Mucosa of rectum (tissue), 2 donors: ENCODE measurements at regions not wholly inside any gene's neighbourhood (a gene's known extent, or its start where the extent isn't known, plus 50 kb on each side); places are given as distances from the start of the nearest gene placed in this dataset.
"Not testable (repeated sequence)": the region's sequence is repeated elsewhere in the genome, so short reads cannot be mapped to it uniquely, and the experiment has no call there.

Source experiments
- H3K27ac ChIP-seq, 2 donors: one replicate each; pipeline ENCODE4 v1.7.0; 2013; ENCODE audit warnings: inconsistent platforms in 2 of 2, low read depth in 2 of 2, low read length in 2 of 2
- H3K27me3 ChIP-seq, 2 donors: one replicate each; pipeline ENCODE4 v1.7.0; 2013; ENCODE audit warnings: low read length in 2 of 2; ENCODE audit not compliant: control insufficient read depth in 2 of 2, insufficient read depth in 2 of 2
- H3K36me3 ChIP-seq, 2 donors: one replicate each; pipeline ENCODE4 v1.7.0; 2013; ENCODE audit warnings: low read length in 2 of 2; ENCODE audit not compliant: control insufficient read depth in 2 of 2, insufficient read depth in 2 of 2
- H3K4me1 ChIP-seq, 2 donors: one replicate each; pipeline ENCODE4 v1.7.0; 2013; ENCODE audit warnings: low read length in 2 of 2, mild to moderate bottlenecking in 1 of 2; ENCODE audit not compliant: control insufficient read depth in 2 of 2, insufficient read depth in 2 of 2
- H3K4me3 ChIP-seq, 2 donors: one replicate each; pipeline ENCODE4 v1.7.0; 2013; ENCODE audit warnings: low read length in 2 of 2
- H3K9ac ChIP-seq, 2 donors: one replicate each; pipeline ENCODE4 v1.7.0; 2013; ENCODE audit warnings: low read length in 2 of 2, low read depth in 1 of 2, mild to moderate bottlenecking in 1 of 2
- H3K9me3 ChIP-seq, 2 donors: one replicate each; pipeline ENCODE4 v1.7.0; 2013; ENCODE audit warnings: low read length in 2 of 2; ENCODE audit not compliant: control insufficient read depth in 2 of 2
- donor health status: healthy.
- donor health status: Normal muscosa, but diverticular disease.

DNA sequence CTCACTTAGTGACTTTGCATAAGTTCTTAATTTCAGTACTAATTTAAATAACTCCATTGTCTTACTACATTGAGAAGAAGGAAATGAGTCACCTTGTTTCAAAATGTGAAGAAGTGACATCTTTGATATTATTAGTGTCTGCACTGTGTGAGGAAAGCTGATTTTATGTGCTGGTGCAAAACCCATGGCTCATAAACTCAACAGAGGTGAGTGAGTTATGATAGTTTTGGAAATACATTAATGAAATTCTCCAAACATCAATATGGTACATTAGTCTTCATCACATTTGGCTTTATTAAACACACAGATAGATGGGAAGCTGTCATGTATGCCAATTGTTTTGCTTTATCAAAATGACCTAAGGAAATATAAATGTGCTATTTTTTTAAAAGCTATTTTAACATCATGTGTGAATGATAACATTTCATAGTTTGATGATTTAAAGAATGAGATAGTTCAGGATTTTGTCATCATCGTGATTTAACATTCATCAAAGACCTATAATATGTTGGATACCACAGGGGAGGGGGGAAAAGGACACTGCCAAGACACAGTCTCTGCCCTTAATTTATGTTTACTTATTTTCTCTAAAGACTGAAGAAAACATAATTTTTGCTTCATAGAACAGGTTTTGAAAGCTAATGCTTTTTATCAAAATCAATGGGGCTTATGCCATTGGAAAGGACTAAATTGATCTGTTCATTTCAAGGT, 902.3 kb upstream of the SLITRK1 start:
- H3K27ac ChIP-seq, result no peak overlapping the region
- H3K4me1 ChIP-seq, result no peaks in the 10 kb centered on the region
- no peaks in the 10 kb centered on the region for H3K9me3 ChIP-seq
- no peaks in the 10 kb centered on the region for H3K36me3 ChIP-seq
- H3K27me3 ChIP-seq, result no peaks in the 10 kb centered on the region
- H3K4me3 ChIP-seq, result no peak overlapping the region
- no peak overlapping the region for H3K9ac ChIP-seq

DNA sequence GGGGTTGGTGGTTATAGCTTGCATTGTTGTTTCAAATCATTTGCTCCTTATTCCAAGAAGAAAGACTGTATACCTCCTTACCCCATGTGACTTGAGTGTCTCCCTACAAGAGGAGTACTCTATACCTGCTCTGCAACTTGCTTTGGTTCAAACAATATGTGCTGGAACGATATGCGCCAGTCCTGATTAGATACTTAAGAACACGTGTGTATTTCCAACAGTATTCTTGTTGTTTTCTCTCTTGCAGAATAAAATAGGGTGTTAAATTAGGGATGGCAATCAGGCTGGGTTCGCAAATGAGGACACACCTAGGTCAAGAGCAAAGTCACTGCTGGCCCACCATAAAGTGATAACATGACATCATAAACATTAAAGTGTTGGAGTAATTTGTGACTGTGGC, 895.0 kb upstream of the SLITRK1 start:
- H3K36me3 ChIP-seq, result no peaks in the 10 kb centered on the region
- H3K27ac ChIP-seq, result no peak overlapping the region
- H3K4me3 ChIP-seq, result no peak overlapping the region
- H3K27me3 ChIP-seq, result no peaks in the 10 kb centered on the region
- no peaks in the 10 kb centered on the region for H3K4me1 ChIP-seq
- H3K9me3 ChIP-seq, result no peaks in the 10 kb centered on the region
- H3K9ac ChIP-seq, result no peak overlapping the region

DNA sequence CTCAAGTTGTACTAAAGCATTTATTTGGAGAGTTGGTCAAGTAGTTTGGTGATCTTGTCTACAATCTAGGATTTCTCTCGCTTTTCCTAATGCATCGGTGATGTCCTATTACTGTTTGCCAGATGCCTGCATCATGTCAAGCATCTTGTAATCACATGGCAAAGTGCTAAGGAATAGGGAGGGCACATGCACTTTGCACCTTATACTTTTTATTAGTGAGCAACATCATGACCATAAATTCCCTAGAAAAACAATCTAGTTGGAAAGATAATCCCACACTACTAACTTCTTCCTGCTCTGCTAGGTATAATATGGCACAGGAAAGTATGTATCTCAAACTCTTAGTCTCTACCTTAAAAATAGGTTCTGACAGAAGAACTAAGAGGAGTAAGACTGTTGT, 894.3 kb upstream of the SLITRK1 start:
- Histone ChIP-seq H3K9ac (no peak overlapping the region), H3K4me1 (no peaks in the 10 kb centered on the region), H3K27me3 (no peaks in the 10 kb centered on the region), H3K4me3 (no peak overlapping the region), H3K36me3 (no peaks in the 10 kb centered on the region), H3K27ac (no peak overlapping the region), H3K9me3 (no peaks in the 10 kb centered on the region)

DNA sequence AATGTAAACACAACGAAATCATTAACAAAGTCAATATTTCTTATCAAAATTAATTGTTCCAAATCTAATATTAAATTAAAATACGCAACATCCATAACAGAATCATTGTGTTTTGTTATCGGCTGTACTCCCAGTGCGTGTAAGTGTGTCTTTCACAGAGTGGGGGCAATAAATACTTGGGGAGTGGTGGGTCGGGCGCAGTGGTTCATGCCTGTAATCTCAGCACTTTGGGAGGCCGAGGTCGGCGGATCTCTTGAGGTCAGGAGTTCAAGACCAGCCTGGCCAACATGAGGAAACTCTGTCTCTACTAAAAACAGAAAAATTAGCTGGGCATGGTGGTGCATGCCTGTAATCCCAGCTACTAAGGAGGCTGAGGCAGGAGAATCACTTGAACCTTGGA, 893.6 kb upstream of the SLITRK1 start:
- not testable (repeated sequence) for H3K27ac ChIP-seq, H3K4me1 ChIP-seq, H3K27me3 ChIP-seq, H3K9ac ChIP-seq, H3K9me3 ChIP-seq, H3K36me3 ChIP-seq, H3K4me3 ChIP-seq

DNA sequence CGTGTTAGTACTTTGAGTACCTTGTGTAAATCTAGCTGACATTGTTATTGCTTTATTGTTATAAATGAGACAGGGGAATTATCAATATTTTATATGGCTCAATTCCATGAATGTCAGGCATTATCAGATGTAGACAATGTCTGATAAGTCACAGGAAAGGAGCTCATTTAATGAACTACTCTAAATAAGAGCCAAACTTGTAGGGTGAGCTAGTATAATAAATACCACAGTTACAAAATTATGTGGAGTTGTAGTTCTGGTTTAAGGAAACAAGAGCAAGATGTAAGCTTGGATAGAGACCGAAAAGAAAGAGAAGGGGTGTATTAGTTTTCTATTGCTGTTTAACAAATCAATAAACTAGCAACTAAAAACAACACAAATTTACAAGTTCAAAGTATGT, 891.8 kb upstream of the SLITRK1 start:
- no peaks in the 10 kb centered on the region for H3K9me3 ChIP-seq
- no peak overlapping the region for H3K27ac ChIP-seq
- no peaks in the 10 kb centered on the region for H3K4me1 ChIP-seq
- H3K4me3 ChIP-seq, result no peak overlapping the region
- H3K36me3 ChIP-seq, result no peaks in the 10 kb centered on the region
- H3K9ac ChIP-seq, result no peak overlapping the region
- H3K27me3 ChIP-seq, result no peaks in the 10 kb centered on the region

DNA sequence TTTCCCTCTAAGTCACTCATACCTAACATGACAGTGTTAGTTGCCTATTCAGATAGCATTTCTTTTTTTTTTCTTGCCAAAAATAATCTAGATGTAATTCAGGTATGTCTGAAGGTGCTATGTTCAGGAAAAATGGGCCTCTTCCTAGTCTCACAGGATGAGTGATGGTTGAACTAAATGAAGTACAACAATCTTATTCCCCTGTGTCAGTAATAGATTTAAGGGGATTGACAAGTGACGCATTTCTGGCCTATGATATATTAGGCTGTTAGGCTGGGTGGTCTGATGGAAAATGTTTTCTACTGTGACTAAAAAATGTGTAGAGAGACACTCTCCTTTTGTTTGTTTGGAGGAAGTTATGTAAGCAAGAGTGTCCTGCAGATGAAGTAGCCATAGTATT, 878.7 kb upstream of the SLITRK1 start:
- Histone ChIP-seq H3K27ac (no peak overlapping the region), H3K9ac (no peak overlapping the region), H3K36me3 (no peaks in the 10 kb centered on the region), H3K4me1 (no peaks in the 10 kb centered on the region), H3K9me3 (no peaks in the 10 kb centered on the region), H3K4me3 (no peak overlapping the region), H3K27me3 (no peaks in the 10 kb centered on the region)

DNA sequence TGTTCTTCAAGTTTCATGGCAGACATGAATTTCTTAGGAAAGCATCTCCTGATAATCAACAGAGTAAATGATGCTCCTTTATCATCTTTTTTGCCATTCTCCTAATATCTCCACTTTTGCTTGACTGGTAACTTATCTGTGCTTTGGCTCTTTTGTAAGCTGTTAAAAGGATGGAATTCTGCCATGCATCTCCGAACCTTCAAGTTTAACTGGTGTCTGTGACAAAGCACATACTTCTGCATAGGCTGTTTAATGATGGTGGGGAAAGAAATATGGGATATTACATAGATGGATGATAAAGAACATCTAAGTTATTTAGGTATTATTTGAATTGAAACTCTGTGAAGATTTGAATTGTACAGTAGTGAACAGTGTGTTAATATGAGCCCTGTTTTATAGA, 866.9 kb upstream of the SLITRK1 start:
- H3K9ac ChIP-seq, result no peak overlapping the region

DNA sequence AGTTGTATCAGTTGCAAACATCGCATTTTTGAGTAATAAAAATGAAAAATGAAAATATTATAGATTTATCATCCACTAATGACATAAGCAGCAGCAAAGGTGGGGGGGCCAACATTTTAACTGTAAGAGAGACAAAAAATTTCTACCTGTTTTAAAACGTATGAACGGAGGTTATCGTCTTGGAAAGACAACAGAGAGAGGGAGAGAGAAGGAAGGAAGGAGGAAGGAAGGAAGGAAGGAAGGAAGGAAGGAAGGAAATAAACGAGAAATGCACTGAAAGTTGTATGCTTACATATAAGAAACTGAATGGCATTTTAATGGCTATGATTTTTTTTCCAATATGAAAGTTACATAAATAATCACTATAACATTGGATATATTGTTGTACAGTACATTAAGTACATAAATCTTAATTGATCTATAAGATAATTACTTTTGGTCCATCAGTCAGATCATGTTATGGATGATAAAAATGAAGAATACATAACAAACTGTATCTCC, 862.8 kb upstream of the SLITRK1 start:
- no peak overlapping the region for H3K27ac ChIP-seq
- no peaks in the 10 kb centered on the region for H3K27me3 ChIP-seq
- H3K36me3 ChIP-seq, result no peaks in the 10 kb centered on the region
- H3K4me1 ChIP-seq, result no peaks in the 10 kb centered on the region
- H3K9ac ChIP-seq, result no peak overlapping the region
- no peak overlapping the region for H3K4me3 ChIP-seq
- H3K9me3 ChIP-seq, result no peaks in the 10 kb centered on the region

More for the DNA sequence above, 866.9 kb upstream of the SLITRK1 start:
- Histone ChIP-seq H3K27ac (no peak overlapping the region), H3K27me3 (no peaks in the 10 kb centered on the region), H3K9me3 (no peaks in the 10 kb centered on the region), H3K36me3 (no peaks in the 10 kb centered on the region), H3K4me1 (no peaks in the 10 kb centered on the region), H3K4me3 (no peak overlapping the region)

DNA sequence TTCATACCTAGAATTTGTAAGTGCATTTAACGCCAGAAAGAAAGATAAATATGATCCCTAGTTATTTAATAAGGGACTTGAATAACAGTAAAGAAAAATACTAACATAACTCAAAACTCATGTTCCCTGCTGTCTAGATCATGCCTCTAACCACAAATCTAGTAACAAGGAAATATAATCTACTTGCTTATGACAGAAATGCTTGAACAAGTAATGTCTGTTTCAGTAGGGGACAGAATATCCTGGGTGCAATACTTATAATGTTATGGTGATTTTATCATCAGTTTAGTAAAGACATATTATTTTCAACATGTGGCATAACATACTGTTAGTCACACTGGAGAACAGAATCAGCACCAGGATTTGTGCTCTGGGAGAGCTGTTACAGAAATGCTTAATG, 861.9 kb upstream of the SLITRK1 start:
- H3K9ac ChIP-seq, result no peak overlapping the region
- H3K27ac ChIP-seq, result no peak overlapping the region
- no peaks in the 10 kb centered on the region for H3K4me1 ChIP-seq
- H3K36me3 ChIP-seq, result no peaks in the 10 kb centered on the region
- H3K9me3 ChIP-seq, result no peaks in the 10 kb centered on the region
- H3K4me3 ChIP-seq, result no peak overlapping the region
- no peaks in the 10 kb centered on the region for H3K27me3 ChIP-seq

DNA sequence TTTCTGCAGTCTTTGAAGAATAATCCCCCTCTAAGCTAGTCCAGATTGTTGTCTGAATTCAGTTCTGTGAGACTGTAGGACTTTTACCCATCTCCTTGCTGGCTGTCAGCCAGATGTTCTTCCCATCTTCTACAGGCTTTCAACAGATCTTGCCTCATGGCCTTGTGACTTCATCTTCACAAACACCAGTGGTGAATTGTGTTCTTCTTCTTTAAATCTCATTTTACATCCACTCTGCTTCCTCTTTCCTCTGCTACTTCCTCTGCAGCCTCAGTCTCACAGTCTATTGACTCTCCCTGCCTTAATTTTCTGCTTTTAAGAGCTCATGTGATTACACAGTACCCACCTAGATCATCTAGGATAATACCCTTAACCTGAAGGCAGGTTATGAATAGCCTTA, 859.0 kb upstream of the SLITRK1 start:
- no peak overlapping the region for H3K27ac ChIP-seq
- H3K9ac ChIP-seq, result no peak overlapping the region
- H3K4me1 ChIP-seq, result no peaks in the 10 kb centered on the region
- H3K27me3 ChIP-seq, result no peaks in the 10 kb centered on the region
- H3K4me3 ChIP-seq, result no peak overlapping the region
- H3K9me3 ChIP-seq, result no peaks in the 10 kb centered on the region
- H3K36me3 ChIP-seq, result no peaks in the 10 kb centered on the region

DNA sequence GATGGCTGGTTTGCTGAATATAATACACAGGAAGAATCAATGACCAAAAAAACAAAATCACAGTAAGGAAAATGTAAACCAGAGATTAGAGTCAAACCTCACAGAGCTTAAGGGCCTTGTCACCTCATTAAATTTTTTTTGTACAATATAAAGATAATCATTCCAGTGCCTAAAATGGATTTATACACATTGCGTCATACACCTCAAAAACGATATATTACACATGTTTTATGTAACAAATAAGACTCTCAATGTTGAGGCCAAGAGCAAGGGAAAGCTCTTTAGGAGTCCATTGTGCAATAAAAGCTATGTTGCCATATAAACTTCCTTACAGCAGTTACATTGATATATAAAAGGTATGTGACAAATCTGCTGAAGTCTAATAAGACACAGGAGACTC, 856.7 kb upstream of the SLITRK1 start:
- H3K4me3 ChIP-seq, result no peak overlapping the region
- H3K9me3 ChIP-seq, result no peaks in the 10 kb centered on the region
- no peaks in the 10 kb centered on the region for H3K4me1 ChIP-seq
- no peak overlapping the region for H3K27ac ChIP-seq
- H3K36me3 ChIP-seq, result no peaks in the 10 kb centered on the region
- H3K9ac ChIP-seq, result no peak overlapping the region
- H3K27me3 ChIP-seq, result no peaks in the 10 kb centered on the region
